ENCODE measurements at regions not wholly inside any gene's neighbourhood (a gene's known extent, or its start where the extent isn't known, plus 50 kb on each side); places are given as distances from the start of the nearest gene placed in this dataset.
"Not testable (repeated sequence)": the region's sequence is repeated elsewhere in the genome, so short reads cannot be mapped to it uniquely, and the experiment has no call there.

GRCh38 chr21:35568643-35569042, 491.7 kb downstream of the SETD4 start:
- no peak for DNase-seq (ENCODE audit: low spot score)

GRCh38 chr21:35566874-35567273, 493.5 kb downstream of the SETD4 start:
- no peak for DNase-seq (ENCODE audit: low spot score)

DNA sequence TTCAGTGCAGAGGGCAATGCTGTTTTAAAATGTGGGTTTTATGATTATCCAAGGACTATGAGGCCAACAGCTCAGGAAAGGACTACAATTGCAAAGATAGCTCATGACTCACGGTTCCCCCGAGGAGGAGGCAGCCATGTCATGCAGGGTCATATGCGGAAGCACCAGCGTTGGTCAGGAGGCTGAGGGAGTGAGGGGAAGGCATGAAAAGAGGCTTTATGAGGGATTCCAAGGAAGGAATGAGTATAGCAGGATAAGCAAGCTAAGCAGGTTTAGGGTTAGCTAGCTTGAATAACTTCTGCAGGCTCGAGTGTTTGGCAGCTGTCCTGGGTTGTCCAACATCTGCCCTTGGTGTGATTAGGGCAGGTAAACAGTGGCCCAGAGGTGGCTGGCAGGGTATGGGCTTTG, 495.1 kb downstream of the SETD4 start:
- no peak for DNase-seq (ENCODE audit: low spot score)

- no peak for DNase-seq (ENCODE audit: low spot score)
These were observed 496.4 kb downstream of the SETD4 start for GRCh38 chr21:35563885-35564451.

GRCh38 chr21:35562876-35563275, 497.4 kb downstream of the SETD4 start:
- no peak for DNase-seq (ENCODE audit: low spot score)

DNA sequence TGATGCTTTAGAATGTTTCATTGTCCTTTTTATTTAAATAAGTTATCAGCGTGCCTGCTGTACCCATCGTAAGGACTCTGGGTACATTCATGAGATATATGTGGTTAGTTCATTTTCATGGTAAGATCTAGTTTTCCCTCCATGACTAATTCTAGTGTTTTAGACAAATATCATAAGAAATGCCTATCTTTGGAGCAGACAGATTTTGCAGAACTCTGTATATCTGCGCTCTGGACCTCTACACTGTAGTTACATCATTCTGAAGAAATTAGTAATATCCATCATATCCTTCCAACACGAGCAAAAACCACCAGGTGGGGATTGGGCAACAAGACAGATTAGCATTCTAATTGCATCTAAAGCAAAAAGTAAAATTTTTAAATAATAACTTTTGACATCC, 499.2 kb downstream of the SETD4 start:
- no peak for DNase-seq (ENCODE audit: low spot score)

GRCh38 chr21:35559829-35560225, 500.5 kb downstream of the SETD4 start:
- no peak for DNase-seq (ENCODE audit: low spot score)

DNA sequence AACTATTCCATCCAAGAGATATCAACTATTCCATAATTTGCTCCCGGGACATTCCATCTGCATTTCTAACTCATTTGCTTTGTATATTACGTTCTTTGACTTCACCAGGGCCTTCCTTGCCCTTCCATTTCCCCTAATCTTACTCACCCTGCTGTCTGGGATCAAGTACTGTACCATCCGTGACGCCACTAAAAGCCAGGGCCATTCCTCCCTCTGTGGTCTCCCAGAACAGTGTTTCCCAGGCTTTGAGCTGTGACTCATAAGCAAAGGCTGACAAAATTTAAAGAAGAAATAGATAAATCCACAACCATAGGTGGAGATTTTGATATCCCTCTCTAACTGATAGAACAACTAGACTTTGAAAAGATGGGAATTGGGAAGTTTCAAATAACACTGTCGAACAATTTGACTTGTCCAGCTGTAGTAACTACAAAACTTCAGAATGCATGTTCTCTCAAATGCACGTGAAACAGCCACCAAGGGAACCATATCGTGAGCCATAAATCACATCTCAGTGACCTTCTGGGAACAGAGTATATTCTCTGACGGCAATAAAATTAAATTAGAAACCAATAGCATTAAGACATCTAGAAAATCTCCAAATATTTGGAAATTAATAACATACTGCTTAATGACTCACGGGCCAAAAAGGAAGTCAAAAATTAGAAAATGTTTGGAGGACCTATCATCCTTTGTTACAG, 501.0 kb downstream of the SETD4 start:
- no peak for DNase-seq (ENCODE audit: low spot score)

DNA sequence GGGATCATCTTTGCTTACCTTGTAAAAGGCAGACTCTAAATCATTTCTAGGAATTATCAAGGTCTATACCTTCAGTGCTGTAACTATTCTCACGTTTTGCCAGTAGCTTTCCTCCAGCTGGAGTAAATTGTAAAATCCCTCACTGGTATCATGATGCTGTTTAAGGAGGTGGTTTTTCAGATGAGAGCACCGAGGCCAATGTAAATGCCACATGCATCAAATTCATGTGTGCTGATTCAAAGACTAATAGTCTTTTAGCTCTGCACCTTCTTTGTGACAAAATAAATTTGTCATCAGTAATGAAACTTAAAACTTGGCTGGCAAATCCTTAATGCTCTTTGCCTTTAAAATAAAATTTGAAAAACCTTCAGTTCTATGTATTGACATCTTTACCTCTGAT, 503.8 kb downstream of the SETD4 start:
- no peak for DNase-seq (ENCODE audit: low spot score)

DNA sequence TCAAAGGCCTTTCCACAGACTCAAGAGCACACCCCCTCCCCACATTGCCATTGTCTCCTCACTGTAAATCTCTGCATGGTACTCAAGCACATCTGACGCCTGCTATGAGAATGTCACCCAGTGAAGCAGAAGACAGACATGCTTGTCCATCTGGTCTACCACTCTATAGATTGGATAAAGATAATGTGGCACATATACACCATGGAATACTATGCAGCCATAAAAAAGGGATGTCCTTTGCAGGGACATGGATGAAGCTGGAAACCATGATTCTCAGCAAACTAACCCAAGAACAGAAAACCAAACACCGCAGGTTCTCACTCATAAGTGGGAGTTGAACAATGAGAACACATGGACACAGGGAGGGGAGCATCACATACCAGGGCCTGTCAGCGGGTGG, 503.4 kb upstream of the RUNX1 start:
- not testable (repeated sequence) for DNase-seq (ENCODE audit: low spot score)

GRCh38 chr21:35548904-35549615, 500.0 kb upstream of the RUNX1 start:
- DNase-seq (ENCODE audit: low spot score), result no peak

GRCh38 chr21:35547946-35548774, 499.1 kb upstream of the RUNX1 start:
- no peak for DNase-seq (ENCODE audit: low spot score)

- no peak for DNase-seq (ENCODE audit: low spot score)
These were observed 494.6 kb upstream of the RUNX1 start for GRCh38 chr21:35543746-35544145.

DNA sequence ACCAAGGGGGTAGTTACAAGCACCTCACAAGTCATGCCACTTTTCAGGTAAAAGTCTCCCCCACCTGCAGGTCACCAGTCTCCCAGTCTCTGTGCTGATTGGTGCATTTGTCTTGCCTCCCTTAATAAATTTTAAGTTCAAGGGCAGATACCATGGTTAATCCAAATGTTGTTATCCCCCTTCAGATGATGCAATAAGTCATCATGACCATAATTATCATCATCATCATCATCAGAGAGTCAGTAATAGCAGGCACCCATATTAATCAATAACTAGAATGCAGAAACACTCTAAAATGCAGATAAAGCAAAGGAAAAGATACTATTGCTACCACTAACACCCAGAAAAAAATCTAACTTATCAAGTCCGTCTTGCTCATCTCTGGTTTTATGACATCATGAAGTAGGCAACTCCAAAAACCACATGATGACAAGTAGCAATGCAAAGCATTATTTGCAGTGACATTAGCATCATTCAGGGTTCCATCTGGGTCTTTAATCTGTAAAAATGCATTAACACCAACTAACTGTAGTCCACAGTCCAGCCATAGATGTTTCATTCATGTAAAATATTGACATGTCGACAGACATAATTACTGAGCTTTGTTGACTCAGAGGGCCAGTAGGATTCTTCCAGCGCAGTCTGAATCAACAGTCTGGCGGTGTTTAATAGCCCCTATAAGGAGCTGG, 492.0 kb upstream of the RUNX1 start:
- DNase-seq (ENCODE audit: low spot score), result no peak

- no peak for DNase-seq (ENCODE audit: low spot score)
These were observed 489.3 kb upstream of the RUNX1 start for GRCh38 chr21:35538386-35538785.

DNA sequence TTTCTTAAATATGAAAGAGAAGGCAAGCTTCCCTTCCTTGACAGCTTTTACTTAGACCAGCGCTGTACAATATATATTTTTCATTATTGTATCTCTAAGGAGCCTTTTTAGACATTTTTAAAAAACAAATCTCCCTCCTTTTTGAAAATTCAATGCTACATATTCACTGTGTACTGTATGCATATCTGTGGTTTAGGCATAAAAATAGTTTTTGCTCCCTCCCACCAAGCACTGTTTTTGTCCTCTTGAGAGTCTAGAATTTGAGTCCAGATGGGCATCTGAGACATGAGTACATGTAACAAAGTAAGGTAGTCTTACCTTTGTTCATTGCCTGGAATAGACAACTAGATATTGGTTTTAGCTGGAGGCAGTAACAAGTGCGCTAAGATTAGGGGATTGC, 488.5 kb upstream of the RUNX1 start:
- no peak for DNase-seq (ENCODE audit: low spot score)

DNA sequence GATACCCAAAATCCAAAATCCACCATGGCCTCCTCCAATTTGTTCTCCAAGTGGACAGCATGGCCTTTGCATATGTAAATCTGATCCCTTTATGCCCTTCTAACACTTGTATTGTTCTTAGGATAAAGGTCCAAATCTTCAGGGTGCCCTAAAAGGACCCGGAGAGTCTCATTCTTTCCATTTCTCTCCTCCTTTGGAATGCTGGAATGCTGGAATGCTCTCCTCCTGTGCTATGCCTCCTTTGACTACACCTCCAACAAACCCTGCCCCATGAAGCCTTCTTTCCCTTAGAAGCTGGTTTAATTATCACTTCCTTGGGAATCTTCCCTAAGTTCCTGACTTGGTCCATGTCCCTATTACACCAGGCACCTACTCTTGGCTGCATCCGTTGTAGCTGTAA, 484.8 kb upstream of the RUNX1 start:
- no peak for DNase-seq (ENCODE audit: low spot score)

GRCh38 chr21:35530766-35531165, 481.7 kb upstream of the RUNX1 start:
- no peak for DNase-seq (ENCODE audit: low spot score)

GRCh38 chr21:35529171-35529863, 480.2 kb upstream of the RUNX1 start:
- DNase-seq (ENCODE audit: low spot score), result peak; percentile 27

GRCh38 chr21:35528116-35529042, 479.3 kb upstream of the RUNX1 start:
- peak; percentile 27 for DNase-seq (ENCODE audit: low spot score)

Measured in germinal center (tissue), 1 donor.